ENCODE measurements at regions not wholly inside any gene's neighbourhood (a gene's known extent, or its start where the extent isn't known, plus 50 kb on each side); places are given as distances from the start of the nearest gene placed in this dataset.
"Not testable (repeated sequence)": the region's sequence is repeated elsewhere in the genome, so short reads cannot be mapped to it uniquely, and the experiment has no call there.

DNA sequence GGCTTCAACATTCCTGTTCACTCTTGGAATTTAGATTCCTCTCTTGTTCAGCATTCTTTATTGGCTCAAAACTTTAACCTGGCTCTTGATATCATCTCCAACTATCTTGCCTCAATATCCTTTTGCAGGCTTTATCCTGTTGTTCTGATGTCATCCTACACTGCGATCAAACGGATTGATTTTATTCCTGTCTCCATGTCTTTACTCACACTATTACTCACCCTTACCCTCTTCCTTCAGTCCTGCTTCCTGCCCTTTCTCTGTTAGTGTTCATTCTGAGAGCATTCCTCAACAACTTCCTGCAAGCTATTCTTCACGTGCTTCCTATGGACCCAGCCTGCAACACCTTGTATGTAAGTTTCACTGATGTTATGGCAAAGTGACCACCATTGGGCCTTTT lies 264.7 kb downstream of the RNF152 start:
- intact Hi-C loops (cut with DNase I): no loop called here
- H3K4me1 ChIP-seq (ENCODE audit: control insufficient read depth in 1 of 2, insufficient read depth in 2 of 2, low read length in 2 of 2): no peaks in the 10 kb centered on the region
- 49 to 56% methylated on average over 3 of the region's 3 CpGs for WGBS, 2 donors
- no peak overlapping the region for H3K4me3 ChIP-seq (ENCODE audit: low read length in 2 of 2)
- H3K27ac ChIP-seq (ENCODE audit: low read depth in 1 of 2, low read length in 2 of 2): no peak overlapping the region
- no peaks in the 10 kb centered on the region for H3K27me3 ChIP-seq (ENCODE audit: control insufficient read depth in 1 of 2, insufficient read depth in 2 of 2, low read length in 1 of 2)
- DNase-seq (no peak), ATAC-seq (ENCODE audit: low FRiP score) (no peak)
- H3K9me3 ChIP-seq (ENCODE audit: control insufficient read depth, low read length): no peaks in the 10 kb centered on the region
- H3K36me3 ChIP-seq (ENCODE audit: control insufficient read depth in 1 of 2, insufficient read depth in 2 of 2, low read length in 1 of 2): no peaks in the 10 kb centered on the region

GRCh38 chr18:61624631-61625030 lies 268.2 kb downstream of the RNF152 start:
- H3K36me3 ChIP-seq (ENCODE audit: control insufficient read depth in 1 of 2, insufficient read depth in 2 of 2, low read length in 1 of 2); H3K4me1 ChIP-seq (ENCODE audit: control insufficient read depth in 1 of 2, insufficient read depth in 2 of 2, low read length in 2 of 2); intact Hi-C loops (cut with DNase I); H3K27me3 ChIP-seq (ENCODE audit: control insufficient read depth in 1 of 2, insufficient read depth in 2 of 2, low read length in 1 of 2); H3K4me3 ChIP-seq (ENCODE audit: low read length in 2 of 2); H3K9me3 ChIP-seq (ENCODE audit: control insufficient read depth, low read length); H3K27ac ChIP-seq (ENCODE audit: low read depth in 1 of 2, low read length in 2 of 2); DNase-seq; ATAC-seq (ENCODE audit: low FRiP score): not testable (repeated sequence)
- 88 to 89% methylated on average over 3 of the region's 3 CpGs for WGBS, 2 donors

- no peaks in the 10 kb centered on the region for H3K4me1 ChIP-seq (ENCODE audit: control insufficient read depth in 1 of 2, insufficient read depth in 2 of 2, low read length in 2 of 2)
- H3K27ac ChIP-seq (ENCODE audit: low read depth in 1 of 2, low read length in 2 of 2): no peak overlapping the region
- DNase-seq (no peak), ATAC-seq (ENCODE audit: low FRiP score) (no peak)
- 79 to 83% methylated on average over 1 of the region's 1 CpG for WGBS, 2 donors
- no peaks in the 10 kb centered on the region for H3K36me3 ChIP-seq (ENCODE audit: control insufficient read depth in 1 of 2, insufficient read depth in 2 of 2, low read length in 1 of 2)
- intact Hi-C loops (cut with DNase I): no loop called here
- no peaks in the 10 kb centered on the region for H3K9me3 ChIP-seq (ENCODE audit: control insufficient read depth, low read length)
- H3K4me3 ChIP-seq (ENCODE audit: low read length in 2 of 2): no peak overlapping the region
- H3K27me3 ChIP-seq (ENCODE audit: control insufficient read depth in 1 of 2, insufficient read depth in 2 of 2, low read length in 1 of 2): no peaks in the 10 kb centered on the region
Observed at GRCh38 chr18:61619783-61620182, 273.0 kb downstream of the RNF152 start.

DNA sequence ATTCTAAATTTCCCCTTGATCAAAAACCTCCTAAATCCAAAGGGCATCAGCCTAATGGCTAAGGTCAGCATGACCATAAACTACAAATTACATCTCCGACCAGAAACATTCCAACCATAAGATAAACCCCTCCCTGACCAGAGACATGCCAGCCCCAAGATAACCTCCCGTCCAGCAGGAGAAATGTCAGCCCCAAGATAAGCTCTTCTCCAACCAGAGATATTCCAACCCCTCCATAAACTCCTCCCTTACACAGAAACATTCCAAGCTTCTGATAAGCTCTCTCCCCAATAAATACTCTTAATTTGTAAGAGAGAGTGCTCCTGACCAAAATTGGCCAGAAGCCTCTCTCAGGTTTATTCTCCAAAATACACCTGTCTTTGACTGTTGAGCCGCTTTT lies 274.0 kb downstream of the RNF152 start:
- WGBS, 2 donors: 90 to 91% methylated on average over 3 of the region's 3 CpGs
- ATAC-seq (ENCODE audit: low FRiP score) (no peak), DNase-seq (no peak)
- Histone ChIP-seq H3K27ac (ENCODE audit: low read depth in 1 of 2, low read length in 2 of 2) (no peak overlapping the region), H3K4me3 (ENCODE audit: low read length in 2 of 2) (no peak overlapping the region), H3K4me1 (ENCODE audit: control insufficient read depth in 1 of 2, insufficient read depth in 2 of 2, low read length in 2 of 2) (no peaks in the 10 kb centered on the region), H3K9me3 (ENCODE audit: control insufficient read depth, low read length) (no peaks in the 10 kb centered on the region), H3K36me3 (ENCODE audit: control insufficient read depth in 1 of 2, insufficient read depth in 2 of 2, low read length in 1 of 2) (no peaks in the 10 kb centered on the region), H3K27me3 (ENCODE audit: control insufficient read depth in 1 of 2, insufficient read depth in 2 of 2, low read length in 1 of 2) (no peaks in the 10 kb centered on the region)
- intact Hi-C loops (cut with DNase I): no loop called here

GRCh38 chr18:61616111-61616610 lies 276.6 kb downstream of the RNF152 start:
- DNase-seq (no peak), ATAC-seq (ENCODE audit: low FRiP score) (no peak)
- Histone ChIP-seq H3K4me3 (ENCODE audit: low read length in 2 of 2) (no peak overlapping the region), H3K36me3 (ENCODE audit: control insufficient read depth in 1 of 2, insufficient read depth in 2 of 2, low read length in 1 of 2) (no peaks in the 10 kb centered on the region), H3K27ac (ENCODE audit: low read depth in 1 of 2, low read length in 2 of 2) (no peak overlapping the region), H3K27me3 (ENCODE audit: control insufficient read depth in 1 of 2, insufficient read depth in 2 of 2, low read length in 1 of 2) (no peaks in the 10 kb centered on the region), H3K4me1 (ENCODE audit: control insufficient read depth in 1 of 2, insufficient read depth in 2 of 2, low read length in 2 of 2) (no peaks in the 10 kb centered on the region), H3K9me3 (ENCODE audit: control insufficient read depth, low read length) (no peaks in the 10 kb centered on the region)
- intact Hi-C loops (cut with DNase I): no loop called here
- 88 to 94% methylated on average over 4 of the region's 4 CpGs for WGBS, 2 donors

GRCh38 chr18:61612517-61612916 lies 279.3 kb downstream of the CDH20 start:
- Histone ChIP-seq H3K9me3 (ENCODE audit: control insufficient read depth, low read length) (no peaks in the 10 kb centered on the region), H3K27ac (ENCODE audit: low read depth in 1 of 2, low read length in 2 of 2) (no peak overlapping the region), H3K4me1 (ENCODE audit: control insufficient read depth in 1 of 2, insufficient read depth in 2 of 2, low read length in 2 of 2) (peaks cover 0 to 2% of the 10 kb centered on the region in 2 donors), H3K27me3 (ENCODE audit: control insufficient read depth in 1 of 2, insufficient read depth in 2 of 2, low read length in 1 of 2) (no peaks in the 10 kb centered on the region), H3K36me3 (ENCODE audit: control insufficient read depth in 1 of 2, insufficient read depth in 2 of 2, low read length in 1 of 2) (no peaks in the 10 kb centered on the region), H3K4me3 (ENCODE audit: low read length in 2 of 2) (no peak overlapping the region)
- intact Hi-C loops (cut with DNase I): no loop called here
- ATAC-seq (ENCODE audit: low FRiP score): no peak
- DNase-seq: no peak

- peaks cover 0 to 4% of the 10 kb centered on the region in 2 donors for H3K4me1 ChIP-seq (ENCODE audit: control insufficient read depth in 1 of 2, insufficient read depth in 2 of 2, low read length in 2 of 2)
- DNase-seq (no peak), ATAC-seq (ENCODE audit: low FRiP score) (no peak)
- H3K9me3 ChIP-seq (ENCODE audit: control insufficient read depth, low read length): no peaks in the 10 kb centered on the region
- no peak overlapping the region for H3K4me3 ChIP-seq (ENCODE audit: low read length in 2 of 2)
- H3K36me3 ChIP-seq (ENCODE audit: control insufficient read depth in 1 of 2, insufficient read depth in 2 of 2, low read length in 1 of 2): no peaks in the 10 kb centered on the region
- H3K27me3 ChIP-seq (ENCODE audit: control insufficient read depth in 1 of 2, insufficient read depth in 2 of 2, low read length in 1 of 2): no peaks in the 10 kb centered on the region
- H3K27ac ChIP-seq (ENCODE audit: low read depth in 1 of 2, low read length in 2 of 2): no peak overlapping the region
- intact Hi-C loops (cut with DNase I): no loop called here
Observed at GRCh38 chr18:61609131-61609530, 275.9 kb downstream of the CDH20 start.

GRCh38 chr18:61608316-61608715 lies 275.1 kb downstream of the CDH20 start:
- peaks cover 0 to 4% of the 10 kb centered on the region in 2 donors for H3K4me1 ChIP-seq (ENCODE audit: control insufficient read depth in 1 of 2, insufficient read depth in 2 of 2, low read length in 2 of 2)
- no peaks in the 10 kb centered on the region for H3K9me3 ChIP-seq (ENCODE audit: control insufficient read depth, low read length)
- 10 to 14% methylated on average over 1 of the region's 1 CpG for WGBS, 2 donors
- H3K36me3 ChIP-seq (ENCODE audit: control insufficient read depth in 1 of 2, insufficient read depth in 2 of 2, low read length in 1 of 2): no peaks in the 10 kb centered on the region
- ATAC-seq (ENCODE audit: low FRiP score) (no peak), DNase-seq (no peak)
- H3K4me3 ChIP-seq (ENCODE audit: low read length in 2 of 2): no peak overlapping the region
- no peaks in the 10 kb centered on the region for H3K27me3 ChIP-seq (ENCODE audit: control insufficient read depth in 1 of 2, insufficient read depth in 2 of 2, low read length in 1 of 2)
- intact Hi-C loops (cut with DNase I): no loop called here
- no peak overlapping the region for H3K27ac ChIP-seq (ENCODE audit: low read depth in 1 of 2, low read length in 2 of 2)

GRCh38 chr18:61607867-61608266 lies 274.6 kb downstream of the CDH20 start:
- peaks cover 0 to 4% of the 10 kb centered on the region in 2 donors for H3K4me1 ChIP-seq (ENCODE audit: control insufficient read depth in 1 of 2, insufficient read depth in 2 of 2, low read length in 2 of 2)
- ATAC-seq (ENCODE audit: low FRiP score) (no peak), DNase-seq (no peak)
- H3K27ac ChIP-seq (ENCODE audit: low read depth in 1 of 2, low read length in 2 of 2): no peak overlapping the region
- H3K9me3 ChIP-seq (ENCODE audit: control insufficient read depth, low read length): no peaks in the 10 kb centered on the region
- H3K27me3 ChIP-seq (ENCODE audit: control insufficient read depth in 1 of 2, insufficient read depth in 2 of 2, low read length in 1 of 2): no peaks in the 10 kb centered on the region
- intact Hi-C loops (cut with DNase I): no loop called here
- H3K36me3 ChIP-seq (ENCODE audit: control insufficient read depth in 1 of 2, insufficient read depth in 2 of 2, low read length in 1 of 2): no peaks in the 10 kb centered on the region
- H3K4me3 ChIP-seq (ENCODE audit: low read length in 2 of 2): no peak overlapping the region
- 67 to 68% methylated on average over 2 of the region's 2 CpGs for whole genome bisulfite sequencing, 2 donors
